Activated naive CD4-positive, alpha-beta T cell treated with anti-CD3 and anti-CD28 coated beads for 36 hours (primary cell): ENCODE measurements at regions not wholly inside any gene's neighbourhood (a gene's known extent, or its start where the extent isn't known, plus 50 kb on each side); places are given as distances from the start of the nearest gene placed in this dataset.

Experiments
- CTCF ChIA-PET: fragments of 350-600 bp; sonication (Branson Sonifier 250); formaldehyde crosslinking; loops from one replicate; lab custom pipeline; 2021; ENCODE audit warnings: antibody characterized with exemption; lab: Charles Lee
- DNase-seq: peaks from one replicate; pipeline ENCODE4 v3.0.0-alpha.2; 2020
- H3K27ac Mint-ChIP-seq: one replicate; pipeline ENCODE4 v1.8.0; 2021; ENCODE audit warnings: mild to moderate bottlenecking, mixed read lengths
- H3K27me3 Mint-ChIP-seq: one replicate; pipeline ENCODE4 v1.8.0; 2021; ENCODE audit warnings: low read depth, mixed read lengths
- H3K36me3 Mint-ChIP-seq: one replicate; pipeline ENCODE4 v1.8.0; 2021; ENCODE audit warnings: low read depth, mixed read lengths
- H3K4me1 Mint-ChIP-seq: one replicate; pipeline ENCODE4 v1.8.0; 2021; ENCODE audit warnings: low read depth, mixed read lengths
- H3K4me3 Mint-ChIP-seq: one replicate; pipeline ENCODE4 v1.8.0; 2021; ENCODE audit warnings: mild to moderate bottlenecking, moderate library complexity, mixed read lengths
- H3K9me3 Mint-ChIP-seq: one replicate; pipeline ENCODE4 v1.8.0; 2021; ENCODE audit warnings: mixed read lengths
- intact Hi-C: fragments of 100-400 bp; cut with micrococcal nuclease; formaldehyde crosslinking; loops from one replicate; pipeline ENCODE4 v1.15.1; 2023

- DNase-seq: no peak
These were observed 303.9 kb downstream of the SMOC2 start for GRCh38 chr6:168744861-168745260.

GRCh38 chr6:168741942-168742782 lies 301.2 kb downstream of the SMOC2 start:
- Mint-ChIP-seq H3K36me3 (no peaks in the 10 kb centered on the region), H3K9me3 (peaks cover 9% of the 10 kb centered on the region), H3K27me3 (peaks cover 4% of the 10 kb centered on the region), H3K4me1 (no peaks in the 10 kb centered on the region), H3K27ac (no peak overlapping the region), H3K4me3 (no peak overlapping the region)
- DNase-seq: no peak
- intact Hi-C loops: no loop called here
- CTCF ChIA-PET: no interaction called here

More at GRCh38 chr6:168744861-168745260, 303.9 kb downstream of the SMOC2 start:
- intact Hi-C loops: no loop called here
- CTCF ChIA-PET: no interaction called here
- Mint-ChIP-seq H3K4me3 (no peak overlapping the region), H3K27ac (no peak overlapping the region), H3K4me1 (no peaks in the 10 kb centered on the region), H3K27me3 (peaks cover 4% of the 10 kb centered on the region), H3K9me3 (peaks cover 2% of the 10 kb centered on the region), H3K36me3 (no peaks in the 10 kb centered on the region)

- intact Hi-C loops: no loop called here
- H3K4me1 Mint-ChIP-seq: no peaks in the 10 kb centered on the region
- no peaks in the 10 kb centered on the region for H3K36me3 Mint-ChIP-seq
- CTCF ChIA-PET: no interaction called here
- DNase-seq: no peak
- H3K9me3 Mint-ChIP-seq: peaks cover 13% of the 10 kb centered on the region
- peaks cover 6% of the 10 kb centered on the region for H3K27me3 Mint-ChIP-seq
- no peak overlapping the region for H3K27ac Mint-ChIP-seq
- H3K4me3 Mint-ChIP-seq: no peak overlapping the region
These were observed 300.3 kb downstream of the SMOC2 start for GRCh38 chr6:168741305-168741704.

GRCh38 chr6:168739381-168739780 lies 298.4 kb downstream of the SMOC2 start:
- CTCF ChIA-PET: no interaction called here
- Mint-ChIP-seq H3K27ac (no peak overlapping the region), H3K4me3 (no peak overlapping the region), H3K27me3 (peaks cover 6% of the 10 kb centered on the region), H3K4me1 (no peaks in the 10 kb centered on the region), H3K36me3 (no peaks in the 10 kb centered on the region), H3K9me3 (peaks cover 13% of the 10 kb centered on the region)
- no peak for DNase-seq
- intact Hi-C loops: no loop called here

- intact Hi-C loops: no loop called here
- DNase-seq: no peak
- H3K27ac Mint-ChIP-seq: no peak overlapping the region
- H3K27me3 Mint-ChIP-seq: peaks cover 3% of the 10 kb centered on the region
- H3K4me1 Mint-ChIP-seq: no peaks in the 10 kb centered on the region
- H3K9me3 Mint-ChIP-seq: peaks cover 13% of the 10 kb centered on the region
- no peaks in the 10 kb centered on the region for H3K36me3 Mint-ChIP-seq
- CTCF ChIA-PET: no interaction called here
- no peak overlapping the region for H3K4me3 Mint-ChIP-seq
These were observed 296.5 kb downstream of the SMOC2 start for GRCh38 chr6:168737481-168737880.

GRCh38 chr6:168737014-168737413 lies 296.0 kb downstream of the SMOC2 start:
- H3K27me3 Mint-ChIP-seq: peaks cover 2% of the 10 kb centered on the region
- H3K4me3 Mint-ChIP-seq: no peak overlapping the region
- H3K9me3 Mint-ChIP-seq: peaks cover 11% of the 10 kb centered on the region
- no peaks in the 10 kb centered on the region for H3K36me3 Mint-ChIP-seq
- no peak overlapping the region for H3K27ac Mint-ChIP-seq
- intact Hi-C loops: no loop called here
- CTCF ChIA-PET: no interaction called here
- no peaks in the 10 kb centered on the region for H3K4me1 Mint-ChIP-seq
- DNase-seq: no peak

GRCh38 chr6:168736039-168736438 lies 295.1 kb downstream of the SMOC2 start:
- no peak for DNase-seq
- Mint-ChIP-seq H3K9me3 (peaks cover 11% of the 10 kb centered on the region), H3K4me1 (no peaks in the 10 kb centered on the region), H3K36me3 (no peaks in the 10 kb centered on the region), H3K27ac (no peak overlapping the region), H3K4me3 (no peak overlapping the region), H3K27me3 (peaks cover 2% of the 10 kb centered on the region)
- intact Hi-C loops: no loop called here
- CTCF ChIA-PET: no interaction called here

- peaks cover 2% of the 10 kb centered on the region for H3K27me3 Mint-ChIP-seq
- DNase-seq: no peak
- no peak overlapping the region for H3K4me3 Mint-ChIP-seq
- H3K9me3 Mint-ChIP-seq: peaks cover 11% of the 10 kb centered on the region
- H3K27ac Mint-ChIP-seq: no peak overlapping the region
- no peaks in the 10 kb centered on the region for H3K36me3 Mint-ChIP-seq
- CTCF ChIA-PET: no interaction called here
- intact Hi-C loops: no loop called here
- no peaks in the 10 kb centered on the region for H3K4me1 Mint-ChIP-seq
These were observed 294.4 kb downstream of the SMOC2 start for GRCh38 chr6:168735268-168735949.

- peaks cover 5% of the 10 kb centered on the region for H3K27me3 Mint-ChIP-seq
- no peak overlapping the region for H3K27ac Mint-ChIP-seq
- H3K36me3 Mint-ChIP-seq: no peaks in the 10 kb centered on the region
- H3K9me3 Mint-ChIP-seq: peaks cover 11% of the 10 kb centered on the region
- CTCF ChIA-PET: no interaction called here
- DNase-seq: no peak
- no peak overlapping the region for H3K4me3 Mint-ChIP-seq
- no peaks in the 10 kb centered on the region for H3K4me1 Mint-ChIP-seq
- intact Hi-C loops: no loop called here
These were observed 293.5 kb downstream of the SMOC2 start for GRCh38 chr6:168734523-168734922.

GRCh38 chr6:168732676-168733075 lies 291.7 kb downstream of the SMOC2 start:
- Mint-ChIP-seq H3K36me3 (no peaks in the 10 kb centered on the region), H3K4me1 (no peaks in the 10 kb centered on the region), H3K4me3 (no peak overlapping the region), H3K9me3 (peaks cover 4% of the 10 kb centered on the region), H3K27ac (no peak overlapping the region), H3K27me3 (peaks cover 5% of the 10 kb centered on the region)
- CTCF ChIA-PET: no interaction called here
- intact Hi-C loops: no loop called here
- no peak for DNase-seq

GRCh38 chr6:168730931-168731716 lies 290.1 kb downstream of the SMOC2 start:
- H3K4me3 Mint-ChIP-seq: no peak overlapping the region
- CTCF ChIA-PET: no interaction called here
- no peaks in the 10 kb centered on the region for H3K9me3 Mint-ChIP-seq
- H3K36me3 Mint-ChIP-seq: no peaks in the 10 kb centered on the region
- no peak overlapping the region for H3K27ac Mint-ChIP-seq
- peaks cover 3% of the 10 kb centered on the region for H3K27me3 Mint-ChIP-seq
- DNase-seq: no peak
- H3K4me1 Mint-ChIP-seq: no peaks in the 10 kb centered on the region
- intact Hi-C loops: no loop called here

- H3K4me3 Mint-ChIP-seq: no peak overlapping the region
These were observed 287.1 kb downstream of the SMOC2 start for GRCh38 chr6:168728056-168728455.

More at GRCh38 chr6:168728056-168728455, 287.1 kb downstream of the SMOC2 start:
- Mint-ChIP-seq H3K9me3 (no peaks in the 10 kb centered on the region), H3K27ac (no peak overlapping the region), H3K4me1 (no peaks in the 10 kb centered on the region), H3K36me3 (no peaks in the 10 kb centered on the region), H3K27me3 (peaks cover 3% of the 10 kb centered on the region)
- no peak for DNase-seq
- intact Hi-C loops: no loop called here
- CTCF ChIA-PET: interaction anchor here (1.1 kb wide), 1 partner anchor 38 kb away, joined by 3 read pairs; no protein-coding TSS in a partner anchor
